MM.1S (cell line): ENCODE measurements at regions not wholly inside any gene's neighbourhood (a gene's known extent, or its start where the extent isn't known, plus 50 kb on each side); places are given as distances from the start of the nearest gene placed in this dataset.

Experiments
- EZH2 ChIP-seq: fragments of 300-600 bp; sonication (generic); optimal IDR thresholded peaks from 2 replicates; pipeline ENCODE3; 2017; ENCODE audit warnings: low read depth, mild to moderate bottlenecking, antibody characterized with exemption, low read length, mixed read lengths
- TF ChIP-seq, protein P1 (sequence below): fragments of 300-600 bp; sonication (generic); IDR thresholded peaks from 2 replicates; pipeline ENCODE4 v1.5.1; 2016; ENCODE audit warnings: antibody characterized with exemption, low read length, mixed read lengths

DNA sequence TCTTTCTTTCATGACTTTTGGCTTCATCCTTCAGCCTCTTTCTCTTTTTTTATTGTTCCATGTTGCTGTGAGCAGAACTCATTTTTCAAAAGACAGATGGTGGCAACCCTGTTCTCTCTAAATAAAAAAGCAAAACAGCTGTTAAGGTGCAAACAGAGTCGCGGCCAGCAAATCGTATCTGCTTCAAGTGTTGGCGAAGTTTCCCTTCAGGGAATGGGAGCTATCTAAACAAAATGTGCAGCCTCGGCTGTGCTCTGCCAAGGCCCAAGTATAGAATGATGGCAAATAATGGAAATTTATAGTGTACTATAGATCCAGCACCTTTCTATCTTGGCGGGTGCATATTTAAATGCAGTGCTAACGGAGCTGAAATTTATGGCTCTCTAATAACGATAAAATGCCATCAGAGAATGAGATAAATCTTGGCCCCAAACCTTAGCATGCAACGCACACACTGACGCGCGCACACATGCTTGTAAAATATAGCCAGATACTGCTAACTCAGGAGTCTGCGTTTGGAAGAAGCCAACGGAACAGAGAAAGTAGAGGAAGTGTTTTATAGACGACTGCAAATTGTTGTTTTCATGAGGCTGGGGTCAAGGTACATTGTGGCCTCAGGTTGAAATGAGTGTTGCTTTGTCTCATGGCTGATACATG is 315.5 kb upstream of the RBFOX1 start:
- TF ChIP-seq, protein P1, sequence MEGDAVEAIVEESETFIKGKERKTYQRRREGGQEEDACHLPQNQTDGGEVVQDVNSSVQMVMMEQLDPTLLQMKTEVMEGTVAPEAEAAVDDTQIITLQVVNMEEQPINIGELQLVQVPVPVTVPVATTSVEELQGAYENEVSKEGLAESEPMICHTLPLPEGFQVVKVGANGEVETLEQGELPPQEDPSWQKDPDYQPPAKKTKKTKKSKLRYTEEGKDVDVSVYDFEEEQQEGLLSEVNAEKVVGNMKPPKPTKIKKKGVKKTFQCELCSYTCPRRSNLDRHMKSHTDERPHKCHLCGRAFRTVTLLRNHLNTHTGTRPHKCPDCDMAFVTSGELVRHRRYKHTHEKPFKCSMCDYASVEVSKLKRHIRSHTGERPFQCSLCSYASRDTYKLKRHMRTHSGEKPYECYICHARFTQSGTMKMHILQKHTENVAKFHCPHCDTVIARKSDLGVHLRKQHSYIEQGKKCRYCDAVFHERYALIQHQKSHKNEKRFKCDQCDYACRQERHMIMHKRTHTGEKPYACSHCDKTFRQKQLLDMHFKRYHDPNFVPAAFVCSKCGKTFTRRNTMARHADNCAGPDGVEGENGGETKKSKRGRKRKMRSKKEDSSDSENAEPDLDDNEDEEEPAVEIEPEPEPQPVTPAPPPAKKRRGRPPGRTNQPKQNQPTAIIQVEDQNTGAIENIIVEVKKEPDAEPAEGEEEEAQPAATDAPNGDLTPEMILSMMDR, result no peak
- no peak for TF ChIP-seq EZH2
